H1 (cell line): ENCODE measurements at regions not wholly inside any gene's neighbourhood (a gene's known extent, or its start where the extent isn't known, plus 50 kb on each side); places are given as distances from the start of the nearest gene placed in this dataset.

Experiments used
- CTCF ChIA-PET: fragments of 300-600 bp; sonication (Branson Sonifier 250); formaldehyde crosslinking; loops from one replicate; lab custom pipeline; 2021; ENCODE audit not compliant: partially characterized antibody; lab: Charles Lee
- POLR2A ChIA-PET: fragments of 300-600 bp; sonication (Branson Sonifier 250); formaldehyde crosslinking; loops from one replicate; lab custom pipeline; 2021; ENCODE audit warnings: inconsistent platforms; ENCODE audit not compliant: partially characterized antibody; lab: Charles Lee
- DNase-seq, 2 experiments: peaks; one replicate each; pipeline versions ENCODE4 v3.0.0 to v3.0.0-alpha.2; 2010 to 2022; ENCODE audit warnings: low spot score in 2 of 2, low read depth in 1 of 2, mixed read lengths in 1 of 2
- FAIRE-seq: peaks from 2 replicates; lab custom pipeline; 2011; peaks lifted over from hg19 to GRCh38; lab: Jason Lieb, UNC
- H2AFZ ChIP-seq: 2 replicates; pipeline ENCODE4 v1.8.1; 2012; ENCODE audit warnings: low read length, inconsistent platforms
- H2AK5ac ChIP-seq: 2 replicates; pipeline ENCODE4 v1.6.1; 2013; ENCODE audit warnings: low read depth, low read length
- H2BK120ac ChIP-seq: replicated peaks from 2 replicates; pipeline ENCODE3; 2013; ENCODE audit warnings: low read depth, low read length, inconsistent platforms
- H2BK12ac ChIP-seq: 2 replicates; pipeline ENCODE4 v1.6.1; 2013; ENCODE audit warnings: low read depth, low read length
- H2BK15ac ChIP-seq: 2 replicates; pipeline ENCODE4 v1.6.1; 2013; ENCODE audit warnings: low read length
- H2BK20ac ChIP-seq: 2 replicates; pipeline ENCODE4 v1.6.1; 2013; ENCODE audit warnings: low read length
- H2BK5ac ChIP-seq: 2 replicates; pipeline ENCODE4 v1.6.1; 2013; ENCODE audit warnings: low read depth, low read length
- H3K14ac ChIP-seq: 2 replicates; pipeline ENCODE4 v1.6.1; 2013; ENCODE audit warnings: inconsistent platforms; ENCODE audit not compliant: insufficient read length
- H3K18ac ChIP-seq: 2 replicates; pipeline ENCODE4 v1.6.1; 2013; ENCODE audit warnings: low read length; ENCODE audit errors: extremely low read depth
- H3K23ac ChIP-seq: 2 replicates; pipeline ENCODE4 v1.6.1; 2013; ENCODE audit warnings: inconsistent platforms; ENCODE audit not compliant: insufficient read length
- H3K23me2 ChIP-seq: 2 replicates; pipeline ENCODE4 v1.6.1; 2013; ENCODE audit warnings: low read depth, low read length
- H3K27ac ChIP-seq: 2 replicates; pipeline ENCODE4 v1.6.1; 2011; ENCODE audit warnings: low read depth, low read length, inconsistent platforms
- H3K27me3 ChIP-seq, 4 experiments: replicated peaks in 1 of 4; 1 replicate in 1 of 4; 2 replicates in 3 of 4; pipeline versions ENCODE4 v1.6.1 to v1.8.1; 2011 to 2013; ENCODE audit warnings: low read length in 3 of 4, mild to moderate bottlenecking in 3 of 4, inconsistent platforms in 2 of 4, mixed read lengths in 2 of 4, moderate library complexity in 1 of 4; ENCODE audit not compliant: control insufficient read depth in 3 of 4, insufficient read depth in 3 of 4; ENCODE audit errors: extremely low read depth in 1 of 4
- H3K36me3 ChIP-seq, 4 experiments: 2 replicates each; pipeline versions ENCODE4 v1.6.1 to v1.8.1; 2011 to 2013; ENCODE audit warnings: mild to moderate bottlenecking in 4 of 4, low read length in 3 of 4, moderate library complexity in 2 of 4, control low read depth in 1 of 4, inconsistent platforms in 1 of 4; ENCODE audit not compliant: insufficient read depth in 4 of 4, control insufficient read depth in 2 of 4
- H3K4ac ChIP-seq: replicated peaks from 2 replicates; pipeline ENCODE3; 2013; ENCODE audit warnings: low read length, low read depth, mixed read lengths, inconsistent platforms; ENCODE audit not compliant: insufficient read length
- H3K4me1 ChIP-seq, 4 experiments: replicated peaks in 1 of 4; 1 replicate in 1 of 4; 2 replicates in 3 of 4; pipeline versions ENCODE4 v1.6.1 to v1.8.1; 2011 to 2013; ENCODE audit warnings: low read length in 3 of 4, inconsistent platforms in 2 of 4, mixed read lengths in 1 of 4; ENCODE audit not compliant: insufficient read depth in 4 of 4, control insufficient read depth in 3 of 4
- H3K4me2 ChIP-seq, 2 experiments: 2 replicates each; pipeline versions ENCODE4 v1.6.1 to v1.8.1; 2011 to 2013; ENCODE audit warnings: low read depth in 2 of 2, low read length in 2 of 2, control low read depth in 1 of 2, inconsistent platforms in 1 of 2, mild to moderate bottlenecking in 1 of 2; ENCODE audit not compliant: insufficient read depth in 1 of 2
- H3K4me3 ChIP-seq, 4 experiments: fragments of 200-600, 300-600 bp in 1 of 4; sonication (generic), shearing (Covaris generic), sonication (Bioruptor Twin) in 1 of 4; 2 replicates each; pipeline versions ENCODE4 v1.5.1 to v1.8.1; 2011 to 2016; ENCODE audit warnings: low read length in 4 of 4, low read depth in 3 of 4, control low read depth in 2 of 4, inconsistent platforms in 2 of 4, mild to moderate bottlenecking in 2 of 4, mixed read lengths in 1 of 4, moderate library complexity in 1 of 4; ENCODE audit not compliant: insufficient read depth in 2 of 4; ENCODE audit errors: extremely low read depth in 1 of 4
- H3K56ac ChIP-seq: replicated peaks from 2 replicates; pipeline ENCODE3; 2013; ENCODE audit warnings: low read depth, mild to moderate bottlenecking, mixed read lengths, low read length, inconsistent platforms; ENCODE audit not compliant: insufficient read length
- H3K79me1 ChIP-seq: 2 replicates; pipeline ENCODE4 v1.6.1; 2013; ENCODE audit warnings: low read depth, low read length, control low read depth
- H3K79me2 ChIP-seq, 2 experiments: 2 replicates each; pipeline versions ENCODE4 v1.6.1 to v1.8.1; 2012 to 2013; ENCODE audit warnings: low read length in 2 of 2, mild to moderate bottlenecking in 2 of 2, inconsistent platforms in 1 of 2; ENCODE audit not compliant: insufficient read depth in 2 of 2, control insufficient read depth in 1 of 2
- H3K9ac ChIP-seq, 4 experiments: replicated peaks in 1 of 4; 1 replicate in 1 of 4; 2 replicates in 3 of 4; pipeline versions ENCODE4 v1.6.1 to v1.8.1; 2011 to 2013; ENCODE audit warnings: low read depth in 3 of 4, low read length in 3 of 4, control low read depth in 2 of 4, mild to moderate bottlenecking in 2 of 4, moderate library complexity in 2 of 4, inconsistent platforms in 1 of 4; ENCODE audit errors: extremely low read depth in 1 of 4
- H3K9me3 ChIP-seq, 2 experiments: 2 replicates each; pipeline versions ENCODE4 v1.6.1 to v1.8.1; 2012 to 2013; ENCODE audit warnings: mild to moderate bottlenecking in 2 of 2, moderate library complexity in 2 of 2, control low read depth in 1 of 2, inconsistent platforms in 1 of 2, low read depth in 1 of 2, low read length in 1 of 2, mixed read lengths in 1 of 2; ENCODE audit not compliant: insufficient read depth in 2 of 2
- H4K20me1 ChIP-seq, 2 experiments: replicated peaks in 1 of 2; 2 replicates each; pipeline versions ENCODE3 to v1.8.1; 2011 to 2013; ENCODE audit warnings: inconsistent platforms in 2 of 2, low read length in 2 of 2, mild to moderate bottlenecking in 1 of 2; ENCODE audit not compliant: insufficient read depth in 2 of 2, control insufficient read depth in 1 of 2
- H4K5ac ChIP-seq: 2 replicates; pipeline ENCODE4 v1.6.1; 2013; ENCODE audit warnings: low read length, low read depth, mixed read lengths, inconsistent platforms; ENCODE audit not compliant: insufficient read length
- H4K8ac ChIP-seq: 2 replicates; pipeline ENCODE4 v1.8.0; 2013; ENCODE audit warnings: mild to moderate bottlenecking, moderate library complexity, low read length, inconsistent platforms; ENCODE audit not compliant: insufficient read depth; ENCODE audit errors: extremely low read depth
- H4K91ac ChIP-seq: replicated peaks from 2 replicates; pipeline ENCODE3; 2013; ENCODE audit warnings: low read length, mixed read lengths, inconsistent platforms; ENCODE audit not compliant: insufficient read length
- ASH2L ChIP-seq: fragments of 200-600, 300-600 bp; sonication (generic); IDR thresholded peaks from one replicate; pipeline ENCODE4 v1.7.1; 2017; ENCODE audit warnings: low read length
- CBX5 ChIP-seq: fragments of 300-800, 300-1000 bp; sonication (generic); IDR thresholded peaks from 2 replicates; pipeline ENCODE4 v1.7.1; 2016; ENCODE audit warnings: antibody characterized with exemption, low read length, low read depth
- TCF12 ChIP-seq: IDR thresholded peaks from 2 replicates; pipeline ENCODE4 v1.6.1; 2011; ENCODE audit warnings: low read depth, mild to moderate bottlenecking, low read length
- TEAD4 ChIP-seq: IDR thresholded peaks from 2 replicates; pipeline ENCODE4 v1.6.1; 2012; ENCODE audit warnings: low read depth, low read length, inconsistent platforms, mixed read lengths
- WGBS, 2 experiments: shearing (Covaris generic) in 1 of 2; methylation state at CpG; one replicate each; pipeline versions ENCODE4 v1.1.6 to v1.1.7; 2013 to 2015; ENCODE audit warnings: low lambda C conversion rate in 2 of 2, mixed read lengths in 2 of 2, inconsistent platforms in 1 of 2, low coverage in 1 of 2, missing lambda C conversion rate in 1 of 2; ENCODE audit not compliant: insufficient replicate concordance in 2 of 2, insufficient coverage in 1 of 2, insufficient read length in 1 of 2; ENCODE audit errors: extremely low coverage in 1 of 2, missing lambda C conversion rate in 1 of 2; 5-methylcytosine and 5-hydroxymethylcytosine counted together

GRCh38 chr4:175986668-175987067, 79.0 kb upstream of the WDR17 start:
- Histone ChIP-seq H3K9ac (no peak overlapping the region), H3K18ac (no peak overlapping the region), H2BK120ac (no peak overlapping the region), H3K27ac (no peak overlapping the region), H3K23ac (no peak overlapping the region), H3K56ac (no peak overlapping the region), H3K14ac (no peak overlapping the region), H3K79me1 (no peaks in the 10 kb centered on the region), H3K23me2 (no peaks in the 10 kb centered on the region), H4K5ac (no peak overlapping the region), H3K36me3 (no peaks in the 10 kb centered on the region), H3K79me2 (no peaks in the 10 kb centered on the region), H2BK15ac (no peak overlapping the region), H3K9me3 (no peaks in the 10 kb centered on the region), H2BK5ac (no peak overlapping the region), H3K27me3 (no peaks in the 10 kb centered on the region), H2AFZ (no peak overlapping the region), H2BK12ac (no peak overlapping the region), H2BK20ac (no peak overlapping the region), H3K4ac (no peak overlapping the region), H4K8ac (no peak overlapping the region), H3K4me3 (no peak overlapping the region), H3K4me1 (peaks cover 0 to 5% (median 0%) of the 10 kb centered on the region in 4 experiments; a peak in 1 of 7 replicates), H3K4me2 (no peak overlapping the region), H4K91ac (no peak overlapping the region), H2AK5ac (no peak overlapping the region), H4K20me1 (no peaks in the 10 kb centered on the region)
- DNase-seq = no peak
- CTCF ChIA-PET = interaction anchor here (0.9 to 2.6 kb wide), 3 partner anchors 11 to 290 kb away, joined by 3 to 10 read pairs (median 4); no protein-coding TSS in a partner anchor
- POLR2A ChIA-PET = interaction anchor here (1.2 kb wide), 1 partner anchor 14 kb away, joined by 3 read pairs; no protein-coding TSS in a partner anchor
- 76% methylated on average over 1 of the region's 1 CpG; no CpG with 5 or more reads in 1 of the 2 experiments for WGBS, 2 experiments
- TF ChIP-seq CBX5 (no peak), TEAD4 (no peak), ASH2L (no peak), TCF12 (no peak)
- FAIRE-seq = no peak
